ENCODE measurements at regions not wholly inside any gene's neighbourhood (a gene's known extent, or its start where the extent isn't known, plus 50 kb on each side); places are given as distances from the start of the nearest gene placed in this dataset.
"Not testable (repeated sequence)": the region's sequence is repeated elsewhere in the genome, so short reads cannot be mapped to it uniquely, and the experiment has no call there.

DNA sequence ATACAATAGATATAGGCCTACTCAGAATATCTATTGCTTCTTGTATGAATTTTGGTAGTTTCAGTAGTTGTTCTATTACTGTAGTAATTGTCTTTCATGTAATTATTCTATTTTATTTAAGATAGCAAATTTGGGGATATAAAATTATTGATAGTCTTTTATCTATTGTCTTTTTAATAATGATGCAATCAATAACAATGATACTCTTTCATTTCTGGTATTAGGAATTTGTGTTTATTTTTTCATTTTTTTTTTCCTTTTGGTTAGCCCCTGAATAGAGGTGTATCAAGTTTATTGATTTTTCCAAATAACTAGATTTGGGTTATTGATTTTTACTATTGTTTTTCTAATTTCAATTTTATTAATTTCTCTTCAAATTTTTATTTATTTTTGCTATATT lies 1503.7 kb downstream of the REEP3 start:
- ATAC-seq (no peak), DNase-seq (no peak)
- H3K27me3 Mint-ChIP-seq (ENCODE audit: low read depth) = no peaks in the 10 kb centered on the region
- no peak overlapping the region for H3K4me3 Mint-ChIP-seq
- H3K4me1 Mint-ChIP-seq (ENCODE audit: low read depth) = no peaks in the 10 kb centered on the region
- H3K9me3 Mint-ChIP-seq = peaks cover 40% of the 10 kb centered on the region
- H3K36me3 Mint-ChIP-seq (ENCODE audit: insufficient read depth) = no peaks in the 10 kb centered on the region

GRCh38 chr10:65030263-65030662 lies 1509.1 kb downstream of the REEP3 start:
- no peaks in the 10 kb centered on the region for H3K27me3 Mint-ChIP-seq (ENCODE audit: low read depth)
- no peak overlapping the region for H3K4me3 Mint-ChIP-seq
- H3K36me3 Mint-ChIP-seq (ENCODE audit: insufficient read depth) = no peaks in the 10 kb centered on the region
- no peaks in the 10 kb centered on the region for H3K4me1 Mint-ChIP-seq (ENCODE audit: low read depth)
- H3K9me3 Mint-ChIP-seq = peaks cover 13% of the 10 kb centered on the region
- ATAC-seq = no peak
- DNase-seq = no peak

DNA sequence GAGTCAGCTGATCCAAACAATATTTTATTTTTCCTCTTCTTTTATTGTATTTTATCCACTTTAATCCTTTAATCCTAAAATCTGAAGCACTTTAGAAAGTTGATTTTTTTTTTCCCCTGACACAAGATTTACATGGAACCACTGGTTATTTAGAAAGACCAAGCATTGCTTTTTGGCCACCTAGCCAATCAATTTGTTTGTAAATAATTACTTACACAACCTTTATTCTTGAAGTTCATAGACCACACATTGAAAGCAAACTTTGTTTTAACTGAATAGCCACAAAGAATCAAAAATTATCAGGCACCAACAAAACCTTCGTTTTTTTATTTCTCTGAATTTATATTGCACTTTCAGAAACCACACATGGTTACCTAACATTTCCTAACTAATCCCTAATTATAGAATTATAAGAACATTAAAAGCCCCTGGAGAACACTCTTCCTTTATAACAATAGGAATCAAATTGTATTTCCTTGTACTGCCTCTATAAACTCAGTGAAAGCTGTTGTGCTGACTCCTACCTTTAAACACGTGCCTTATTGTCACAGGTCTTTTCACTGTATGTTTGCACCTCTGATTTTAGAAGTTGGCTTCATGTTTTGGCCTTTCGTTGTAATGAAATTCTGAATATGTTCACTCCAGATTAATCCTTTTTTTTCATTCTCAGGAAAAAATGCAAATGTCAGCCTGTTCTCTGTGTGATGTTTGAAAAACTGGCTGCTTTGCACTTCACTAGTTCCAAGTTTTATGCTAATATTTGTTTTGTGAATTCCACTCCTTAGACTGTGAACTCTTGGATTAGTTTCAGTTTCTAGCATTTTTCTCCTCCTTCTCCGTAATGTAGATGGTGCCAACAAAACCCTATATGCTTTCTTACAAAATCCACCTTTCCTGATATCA lies 1511.9 kb downstream of the REEP3 start:
- H3K9me3 Mint-ChIP-seq = peaks cover 12% of the 10 kb centered on the region
- H3K4me3 Mint-ChIP-seq = no peak overlapping the region
- H3K36me3 Mint-ChIP-seq (ENCODE audit: insufficient read depth) = no peaks in the 10 kb centered on the region
- ATAC-seq = no peak
- DNase-seq = no peak
- H3K27me3 Mint-ChIP-seq (ENCODE audit: low read depth) = no peaks in the 10 kb centered on the region
- no peaks in the 10 kb centered on the region for H3K4me1 Mint-ChIP-seq (ENCODE audit: low read depth)

DNA sequence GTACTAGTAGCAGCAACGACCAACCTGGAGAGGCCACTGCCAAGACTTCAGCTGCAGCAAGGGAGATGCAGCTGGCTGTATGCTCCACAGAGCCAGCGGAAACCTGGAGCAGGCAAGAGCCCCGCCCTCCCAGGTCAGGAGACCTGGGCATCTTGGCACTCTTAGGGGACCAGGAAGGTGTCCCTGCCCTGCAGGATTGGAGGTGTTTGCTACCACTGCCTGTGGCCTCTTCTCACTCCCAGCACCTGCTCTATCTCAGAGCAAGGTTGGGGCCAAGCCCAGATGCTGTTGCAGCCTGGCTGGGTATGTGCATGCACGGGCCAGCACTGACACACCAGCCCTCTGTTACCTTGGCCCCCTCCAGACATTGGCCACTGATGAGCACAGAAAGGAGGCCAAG lies 1512.8 kb downstream of the REEP3 start:
- no peaks in the 10 kb centered on the region for H3K4me1 Mint-ChIP-seq (ENCODE audit: low read depth)
- no peak for ATAC-seq
- no peak overlapping the region for H3K4me3 Mint-ChIP-seq
- no peaks in the 10 kb centered on the region for H3K27me3 Mint-ChIP-seq (ENCODE audit: low read depth)
- peaks cover 8% of the 10 kb centered on the region for H3K9me3 Mint-ChIP-seq
- H3K36me3 Mint-ChIP-seq (ENCODE audit: insufficient read depth) = no peaks in the 10 kb centered on the region
- no peak for DNase-seq

DNA sequence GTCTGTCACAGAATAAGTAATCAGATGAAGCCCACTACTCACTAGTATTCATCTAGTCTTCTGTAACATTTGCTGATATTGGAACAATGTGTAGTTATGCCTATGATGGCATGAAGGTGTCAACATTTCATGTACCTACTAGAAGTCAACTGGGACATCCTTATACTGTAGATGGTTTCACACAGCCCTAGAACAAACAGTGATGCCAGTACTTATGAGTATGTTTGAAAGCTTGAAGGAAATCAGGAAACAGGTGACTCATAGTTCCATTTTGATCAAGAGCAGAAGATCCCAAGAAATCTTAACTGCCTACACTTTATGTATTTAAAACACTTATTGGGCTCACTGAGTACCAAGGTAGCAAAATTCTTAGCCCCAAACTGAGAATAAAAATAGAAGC lies 1519.6 kb downstream of the REEP3 start:
- no peaks in the 10 kb centered on the region for H3K27me3 Mint-ChIP-seq (ENCODE audit: low read depth)
- no peak overlapping the region for H3K4me3 Mint-ChIP-seq
- H3K4me1 Mint-ChIP-seq (ENCODE audit: low read depth) = no peaks in the 10 kb centered on the region
- H3K9me3 Mint-ChIP-seq = peaks cover 15% of the 10 kb centered on the region
- no peaks in the 10 kb centered on the region for H3K36me3 Mint-ChIP-seq (ENCODE audit: insufficient read depth)
- DNase-seq (no peak), ATAC-seq (no peak)

DNA sequence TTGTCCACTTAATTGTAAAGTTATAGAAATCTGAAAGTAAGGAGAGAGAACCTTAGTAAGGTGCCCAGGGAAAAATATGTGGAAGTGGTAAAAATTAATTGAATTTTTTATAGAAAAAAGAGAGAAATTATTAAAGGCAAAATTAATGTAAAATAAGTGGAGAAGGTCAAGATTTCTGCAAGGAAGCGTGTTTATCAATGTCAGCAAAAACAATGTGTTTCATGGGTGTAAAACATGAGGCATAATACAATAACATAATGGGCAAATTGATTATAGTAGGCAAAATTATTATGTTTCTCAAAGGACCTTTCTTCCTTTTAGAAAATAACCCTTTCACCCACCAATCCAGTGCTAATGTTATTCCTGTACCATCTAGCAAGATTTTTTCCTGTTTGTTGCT lies 1520.1 kb downstream of the REEP3 start:
- Mint-ChIP-seq H3K4me3 (no peak overlapping the region), H3K27me3 (ENCODE audit: low read depth) (no peaks in the 10 kb centered on the region), H3K36me3 (ENCODE audit: insufficient read depth) (no peaks in the 10 kb centered on the region), H3K9me3 (peaks cover 16% of the 10 kb centered on the region), H3K4me1 (ENCODE audit: low read depth) (no peaks in the 10 kb centered on the region)
- no peak for ATAC-seq
- no peak for DNase-seq

- ATAC-seq = no peak
- H3K36me3 Mint-ChIP-seq (ENCODE audit: insufficient read depth) = no peaks in the 10 kb centered on the region
- no peak for DNase-seq
- H3K4me3 Mint-ChIP-seq = no peak overlapping the region
- H3K27me3 Mint-ChIP-seq (ENCODE audit: low read depth) = no peaks in the 10 kb centered on the region
- H3K4me1 Mint-ChIP-seq (ENCODE audit: low read depth) = no peaks in the 10 kb centered on the region
- peaks cover 21% of the 10 kb centered on the region for H3K9me3 Mint-ChIP-seq
Measured at GRCh38 chr10:65042496-65042895, 1521.3 kb downstream of the REEP3 start.

- no peaks in the 10 kb centered on the region for H3K36me3 Mint-ChIP-seq (ENCODE audit: insufficient read depth)
- H3K9me3 Mint-ChIP-seq = peaks cover 21% of the 10 kb centered on the region
- no peaks in the 10 kb centered on the region for H3K4me1 Mint-ChIP-seq (ENCODE audit: low read depth)
Measured at GRCh38 chr10:65046831-65047230, 1525.6 kb downstream of the REEP3 start.

GRCh38 chr10:65052111-65052510 lies 1530.9 kb downstream of the REEP3 start:
- H3K36me3 Mint-ChIP-seq (ENCODE audit: insufficient read depth); DNase-seq; ATAC-seq; H3K9me3 Mint-ChIP-seq; H3K27me3 Mint-ChIP-seq (ENCODE audit: low read depth); H3K4me3 Mint-ChIP-seq; H3K4me1 Mint-ChIP-seq (ENCODE audit: low read depth): not testable (repeated sequence)

More at GRCh38 chr10:65046831-65047230, 1525.6 kb downstream of the REEP3 start:
- DNase-seq = no peak
- Mint-ChIP-seq H3K4me3 (no peak overlapping the region), H3K27me3 (ENCODE audit: low read depth) (no peaks in the 10 kb centered on the region)
- ATAC-seq = no peak

- not testable (repeated sequence) for ATAC-seq; DNase-seq; H3K4me1 Mint-ChIP-seq (ENCODE audit: low read depth); H3K4me3 Mint-ChIP-seq; H3K9me3 Mint-ChIP-seq; H3K27me3 Mint-ChIP-seq (ENCODE audit: low read depth); H3K36me3 Mint-ChIP-seq (ENCODE audit: insufficient read depth)
Measured at GRCh38 chr10:65053397-65053796, 1532.2 kb downstream of the REEP3 start.

- ATAC-seq; DNase-seq; H3K4me1 Mint-ChIP-seq (ENCODE audit: low read depth); H3K27me3 Mint-ChIP-seq (ENCODE audit: low read depth); H3K4me3 Mint-ChIP-seq; H3K9me3 Mint-ChIP-seq; H3K36me3 Mint-ChIP-seq (ENCODE audit: insufficient read depth): not testable (repeated sequence)
Measured at GRCh38 chr10:65053831-65054351, 1532.7 kb downstream of the REEP3 start.

DNA sequence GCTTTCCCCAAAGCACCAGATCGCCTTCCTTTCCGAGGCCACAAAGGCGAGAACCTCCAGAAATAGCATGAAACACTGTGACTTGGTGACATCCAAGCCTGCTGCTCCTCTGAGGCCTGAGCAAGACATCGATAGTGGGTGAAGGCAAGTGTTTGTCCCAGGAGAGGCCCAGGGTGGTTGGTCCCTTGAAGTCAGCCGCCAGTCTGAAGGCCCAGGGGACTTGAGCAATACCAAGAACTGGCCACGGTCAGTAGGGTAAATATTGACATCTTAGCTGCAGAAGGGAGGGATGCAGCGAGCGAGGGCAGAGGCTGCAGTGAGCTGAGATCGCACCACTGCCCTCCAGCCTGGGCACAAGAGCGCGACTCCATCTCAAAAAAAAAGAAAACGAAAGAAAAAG lies 1533.5 kb downstream of the REEP3 start:
- H3K27me3 Mint-ChIP-seq (ENCODE audit: low read depth); ATAC-seq; H3K9me3 Mint-ChIP-seq; H3K4me3 Mint-ChIP-seq; H3K4me1 Mint-ChIP-seq (ENCODE audit: low read depth); H3K36me3 Mint-ChIP-seq (ENCODE audit: insufficient read depth); DNase-seq: not testable (repeated sequence)

GRCh38 chr10:65065278-65065677 lies 1544.1 kb downstream of the REEP3 start:
- ATAC-seq (no peak), DNase-seq (no peak)
- no peak overlapping the region for H3K4me3 Mint-ChIP-seq
- no peaks in the 10 kb centered on the region for H3K36me3 Mint-ChIP-seq (ENCODE audit: insufficient read depth)
- H3K4me1 Mint-ChIP-seq (ENCODE audit: low read depth) = no peaks in the 10 kb centered on the region
- H3K27me3 Mint-ChIP-seq (ENCODE audit: low read depth) = no peaks in the 10 kb centered on the region
- H3K9me3 Mint-ChIP-seq = peaks cover 2% of the 10 kb centered on the region

GRCh38 chr10:65083222-65083621 lies 1562.0 kb downstream of the REEP3 start:
- ATAC-seq (no peak), DNase-seq (no peak)
- no peaks in the 10 kb centered on the region for H3K4me1 Mint-ChIP-seq (ENCODE audit: low read depth)
- peaks cover 7% of the 10 kb centered on the region for H3K9me3 Mint-ChIP-seq
- H3K36me3 Mint-ChIP-seq (ENCODE audit: insufficient read depth) = no peaks in the 10 kb centered on the region
- no peaks in the 10 kb centered on the region for H3K27me3 Mint-ChIP-seq (ENCODE audit: low read depth)
- H3K4me3 Mint-ChIP-seq = no peak overlapping the region

GRCh38 chr10:65090991-65091390 lies 1569.8 kb downstream of the REEP3 start:
- ATAC-seq (no peak), DNase-seq (no peak)
- Mint-ChIP-seq H3K36me3 (ENCODE audit: insufficient read depth) (no peaks in the 10 kb centered on the region), H3K4me1 (ENCODE audit: low read depth) (no peaks in the 10 kb centered on the region), H3K27me3 (ENCODE audit: low read depth) (no peaks in the 10 kb centered on the region), H3K9me3 (peaks cover 4% of the 10 kb centered on the region), H3K4me3 (no peak overlapping the region)

Measured in activated T-cell treated with anti-CD3 and anti-CD28 coated beads, Interleukin-2, amount 50 U/mL, for 4 hours (primary cell).